ENCODE measurements at regions not wholly inside any gene's neighbourhood (a gene's known extent, or its start where the extent isn't known, plus 50 kb on each side); places are given as distances from the start of the nearest gene placed in this dataset.
"Not testable (repeated sequence)": the region's sequence is repeated elsewhere in the genome, so short reads cannot be mapped to it uniquely, and the experiment has no call there.

- no peak for DNase-seq
These were observed 842.4 kb downstream of the LUZP2 start for GRCh38 chr11:25339281-25339680.

DNA sequence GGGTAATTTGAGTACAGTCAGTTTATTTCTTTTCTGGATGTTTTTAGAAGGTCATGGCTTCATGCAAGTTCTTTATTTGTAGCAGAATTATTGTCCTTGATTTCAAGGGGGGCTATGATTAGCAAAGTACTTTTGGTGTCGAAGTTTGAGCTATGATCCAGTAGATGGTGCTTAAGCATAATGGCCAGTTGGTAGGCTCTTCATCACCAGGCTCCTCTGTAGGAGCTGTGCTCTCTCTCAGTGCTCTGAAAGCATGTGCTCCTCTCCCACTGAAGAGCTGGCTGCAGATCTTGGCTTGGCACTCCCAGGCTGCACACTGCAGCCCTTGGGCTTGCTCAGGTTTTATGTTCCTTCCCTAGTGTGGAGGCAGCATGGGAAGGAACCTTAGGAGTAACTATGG, 852.7 kb downstream of the LUZP2 start:
- no peak for DNase-seq

DNA sequence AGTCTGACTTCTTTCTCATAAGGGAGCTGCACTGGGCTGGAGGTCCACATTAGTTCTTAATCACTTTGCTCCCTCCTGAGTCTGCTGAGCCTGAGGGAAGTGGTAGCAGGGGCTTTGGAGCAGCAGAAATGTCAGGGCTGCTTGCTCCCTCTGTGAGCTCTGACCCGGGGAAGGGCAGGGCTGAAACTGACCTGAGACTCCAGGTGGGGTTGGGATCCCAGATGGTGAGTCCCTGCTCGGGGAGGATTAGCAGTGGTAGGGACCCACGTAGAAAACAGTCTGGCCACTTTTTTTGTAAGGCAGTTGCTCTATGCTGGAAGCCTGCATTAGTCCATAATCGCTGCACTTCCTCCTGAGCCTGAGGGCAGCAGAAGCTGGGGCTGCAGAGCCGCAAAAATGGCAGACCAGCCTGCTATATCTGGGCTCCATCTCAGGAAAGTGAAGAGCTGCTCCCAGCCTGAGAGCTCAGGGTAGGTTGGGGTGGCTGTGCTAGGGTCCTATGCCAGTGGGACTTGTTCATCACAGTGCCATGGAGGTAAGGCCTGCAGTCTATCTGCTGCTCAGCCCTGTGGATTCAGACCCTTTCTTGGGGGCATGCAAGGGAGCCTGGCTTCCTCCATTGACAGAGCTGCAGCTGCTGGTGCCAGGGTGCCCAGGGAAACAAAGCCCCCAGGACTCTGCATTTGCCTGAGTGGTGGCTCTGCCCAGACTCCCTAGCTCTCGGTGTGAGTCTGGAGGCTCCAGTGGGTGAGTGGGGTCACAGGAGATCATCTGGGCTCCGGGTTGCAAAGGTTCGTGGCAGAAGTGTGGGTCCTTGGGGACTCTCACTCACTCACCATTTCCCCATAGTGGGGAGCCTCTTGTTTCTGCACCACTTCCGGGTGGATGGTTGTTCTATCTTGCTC, 854.3 kb downstream of the LUZP2 start:
- DNase-seq = no peak

DNA sequence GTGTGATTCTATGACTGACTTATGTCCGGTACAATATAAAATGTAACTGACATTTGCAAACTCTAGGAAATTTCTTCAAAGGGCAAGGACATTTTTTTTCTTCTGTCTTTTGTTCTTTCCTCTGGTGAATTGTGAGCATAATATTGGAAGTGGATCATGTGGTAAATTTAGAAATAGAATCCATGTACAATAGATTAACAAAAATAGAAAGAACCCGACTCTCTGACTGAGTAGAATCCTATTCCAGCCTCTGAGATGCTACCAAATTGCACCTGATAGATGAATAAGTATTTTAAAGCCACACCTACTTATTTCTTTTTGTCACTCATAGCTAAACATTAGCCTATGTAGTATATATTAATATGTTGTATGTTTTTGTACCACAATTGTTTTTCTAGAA, 860.3 kb downstream of the LUZP2 start:
- DNase-seq = no peak

DNA sequence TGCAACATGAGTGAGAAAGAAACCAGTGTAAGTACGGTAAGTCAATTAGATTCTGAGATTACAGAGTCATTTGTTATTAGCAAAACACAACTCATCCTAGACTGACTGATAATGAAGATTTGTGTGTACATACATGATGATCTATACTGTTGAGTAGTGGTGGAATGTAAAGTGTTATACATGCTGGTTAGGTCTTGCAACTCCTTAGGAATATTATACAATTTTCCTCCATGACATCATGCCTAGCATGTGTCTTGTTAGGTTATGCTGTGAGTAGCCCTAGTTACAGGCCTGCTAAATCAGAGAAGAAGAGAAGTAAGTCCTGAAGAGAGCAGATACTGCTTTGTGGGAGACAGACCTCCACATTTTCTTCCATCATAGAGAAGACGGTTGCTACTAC, 880.6 kb downstream of the LUZP2 start:
- no peak for DNase-seq

- no peak for DNase-seq
These were observed 900.0 kb downstream of the LUZP2 start for GRCh38 chr11:25396847-25397246.

GRCh38 chr11:25408146-25408545, 911.3 kb downstream of the LUZP2 start:
- DNase-seq = no peak

- no peak for DNase-seq
These were observed 916.1 kb upstream of the ANO3 start for GRCh38 chr11:25415793-25416192.

DNA sequence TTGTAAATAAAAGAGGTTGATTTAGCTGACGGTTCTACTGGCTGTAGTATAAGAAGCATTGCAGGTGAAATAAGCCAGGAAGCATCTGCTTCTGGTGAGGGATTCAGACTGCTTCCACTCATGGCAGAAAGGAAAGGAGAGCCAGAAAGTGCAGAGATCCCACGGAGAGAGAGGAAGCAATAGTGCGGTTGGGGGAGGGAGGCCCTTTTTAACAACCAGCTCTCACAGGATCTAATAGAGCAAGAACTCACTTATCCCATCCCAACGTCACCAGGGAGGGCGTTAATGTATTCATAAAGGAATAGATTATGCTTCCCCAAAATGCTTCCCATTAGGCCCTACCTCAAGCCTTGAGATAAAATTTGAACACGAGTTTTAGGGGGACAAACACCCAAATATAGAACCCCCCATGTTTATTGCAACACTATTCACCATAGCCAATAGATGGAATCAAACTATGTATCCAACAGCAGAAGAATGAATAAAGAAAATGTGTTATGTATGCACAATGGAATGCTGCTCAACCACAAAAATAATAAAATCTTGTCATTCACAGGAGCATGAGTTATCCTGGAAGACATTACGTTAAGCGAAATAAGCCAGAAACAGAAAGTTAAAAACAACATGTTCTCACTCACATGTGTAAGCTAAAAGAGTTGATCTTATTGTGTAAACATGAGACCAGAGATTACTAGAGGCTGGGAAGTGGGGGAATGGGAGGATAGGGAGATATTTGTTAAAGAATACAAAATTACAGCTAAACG, 908.3 kb upstream of the ANO3 start:
- DNase-seq = no peak

GRCh38 chr11:25432376-25432775, 899.6 kb upstream of the ANO3 start:
- DNase-seq = no peak

- DNase-seq = no peak
These were observed 896.7 kb upstream of the ANO3 start for GRCh38 chr11:25435197-25435596.

GRCh38 chr11:25436326-25436725, 895.6 kb upstream of the ANO3 start:
- no peak for DNase-seq

DNA sequence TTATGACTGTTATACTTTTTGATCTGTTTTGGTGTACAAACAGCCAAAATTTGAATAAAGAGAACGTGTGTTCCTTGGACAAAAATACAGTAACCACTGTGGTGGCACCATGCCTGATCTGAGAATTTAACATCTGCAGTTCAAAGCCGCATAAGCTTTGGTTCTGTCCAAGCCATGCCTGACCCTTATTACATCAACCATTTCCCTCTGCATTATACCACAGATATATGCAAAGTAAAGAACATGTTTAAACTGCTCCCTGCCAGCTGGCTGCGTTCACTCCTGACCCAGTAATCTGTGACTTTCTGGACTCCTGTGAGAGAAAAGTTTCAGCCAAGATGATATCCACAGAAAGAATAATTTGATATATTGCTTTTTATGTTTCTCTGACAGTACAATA, 890.5 kb upstream of the ANO3 start:
- DNase-seq = no peak

DNA sequence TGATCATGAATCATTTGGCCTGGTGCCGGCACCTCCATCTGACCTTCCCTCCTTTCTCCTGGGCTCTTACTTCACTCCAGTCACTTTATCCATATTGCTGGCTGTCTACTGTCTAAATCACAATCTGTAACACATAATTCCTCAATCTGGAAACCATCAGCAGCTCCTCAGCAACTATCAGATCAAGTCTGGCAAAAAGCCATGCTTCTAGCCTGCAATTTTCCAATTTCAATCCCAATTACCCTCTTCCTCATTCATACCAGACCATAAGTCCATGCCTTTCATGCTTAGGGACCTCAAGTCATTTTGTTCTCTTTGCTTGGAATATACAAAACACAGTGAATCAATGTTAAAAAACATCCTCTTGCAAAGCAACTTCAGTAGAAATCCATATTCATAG, 882.8 kb upstream of the ANO3 start:
- no peak for DNase-seq

DNA sequence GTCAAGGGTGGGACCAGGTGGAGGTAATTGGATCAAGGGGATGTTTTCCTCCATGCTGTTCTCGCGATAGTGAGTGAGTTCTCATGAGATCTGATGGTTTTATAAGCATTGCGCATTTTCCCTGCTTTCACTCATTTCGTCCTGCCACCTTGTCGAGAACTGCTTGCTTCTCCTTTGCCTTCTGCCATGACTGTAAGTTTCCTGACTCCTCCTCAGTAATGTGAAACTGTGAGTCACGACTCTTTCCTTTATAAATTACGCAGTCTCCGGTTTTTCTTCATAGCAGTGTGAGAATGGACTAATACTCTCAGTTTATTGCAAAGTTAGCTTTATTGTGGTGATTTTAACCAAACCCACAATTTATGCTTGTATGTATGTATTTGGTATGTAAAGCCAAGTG, 878.5 kb upstream of the ANO3 start:
- DNase-seq = no peak

- DNase-seq = no peak
These were observed 875.7 kb upstream of the ANO3 start for GRCh38 chr11:25456211-25456610.

DNA sequence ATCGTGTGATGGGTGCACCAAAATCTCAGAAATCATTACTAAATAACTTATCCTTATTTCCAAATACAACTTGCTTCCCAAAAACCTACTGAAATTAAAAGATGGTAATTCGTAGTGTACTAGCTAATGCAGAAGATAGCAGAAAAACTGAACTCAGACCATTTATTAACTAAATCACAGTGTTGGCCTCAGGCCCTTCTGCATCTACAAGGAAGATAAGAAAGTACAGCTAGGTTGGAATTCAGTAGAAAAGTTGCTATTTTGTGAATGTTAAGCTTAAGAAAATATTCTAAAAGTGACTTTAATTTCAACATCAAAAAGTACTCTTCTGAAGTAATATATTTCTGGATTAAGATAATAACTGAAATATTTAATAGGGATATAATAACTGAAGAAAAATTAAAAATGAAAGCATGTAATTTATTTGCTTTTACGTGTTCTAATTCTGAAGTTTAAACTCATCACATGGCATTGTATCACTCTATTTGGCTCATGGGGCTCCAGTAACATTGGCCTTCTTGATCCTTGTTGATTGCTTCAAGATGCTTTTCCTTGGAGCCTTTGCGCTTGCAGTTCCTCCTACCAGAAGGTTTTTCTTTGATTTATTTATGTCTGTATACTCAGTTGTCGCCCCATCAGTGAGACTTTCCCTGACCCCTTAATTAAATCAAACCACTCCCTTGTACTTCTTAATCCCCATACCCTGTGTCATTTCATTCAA, 847.9 kb upstream of the ANO3 start:
- no peak for DNase-seq

DNA sequence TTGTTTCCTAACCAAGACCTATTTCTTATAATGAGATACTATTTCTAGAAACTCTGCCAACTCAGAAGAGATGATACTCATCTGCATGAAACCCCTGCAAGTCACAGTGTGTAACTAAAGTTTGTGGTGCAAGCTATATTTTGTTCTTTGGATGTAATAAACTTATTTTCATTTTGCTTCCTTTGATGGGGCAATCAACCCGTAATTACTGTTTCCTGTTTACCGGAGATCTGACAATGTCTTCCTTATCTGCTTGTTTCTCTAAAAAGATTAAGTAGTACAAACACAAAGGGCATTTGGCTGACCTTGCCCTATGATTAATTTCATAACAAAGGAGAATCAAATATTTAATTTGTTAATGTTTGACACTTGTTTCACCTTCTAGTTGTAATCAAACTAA, 846.6 kb upstream of the ANO3 start:
- no peak for DNase-seq

- not testable (repeated sequence) for DNase-seq
These were observed 845.6 kb upstream of the ANO3 start for GRCh38 chr11:25486338-25486737.

GRCh38 chr11:25488176-25488575, 843.8 kb upstream of the ANO3 start:
- not testable (repeated sequence) for DNase-seq

GRCh38 chr11:25501426-25501825, 830.5 kb upstream of the ANO3 start:
- not testable (repeated sequence) for DNase-seq

GRCh38 chr11:25515576-25515975, 816.4 kb upstream of the ANO3 start:
- no peak for DNase-seq

DNA sequence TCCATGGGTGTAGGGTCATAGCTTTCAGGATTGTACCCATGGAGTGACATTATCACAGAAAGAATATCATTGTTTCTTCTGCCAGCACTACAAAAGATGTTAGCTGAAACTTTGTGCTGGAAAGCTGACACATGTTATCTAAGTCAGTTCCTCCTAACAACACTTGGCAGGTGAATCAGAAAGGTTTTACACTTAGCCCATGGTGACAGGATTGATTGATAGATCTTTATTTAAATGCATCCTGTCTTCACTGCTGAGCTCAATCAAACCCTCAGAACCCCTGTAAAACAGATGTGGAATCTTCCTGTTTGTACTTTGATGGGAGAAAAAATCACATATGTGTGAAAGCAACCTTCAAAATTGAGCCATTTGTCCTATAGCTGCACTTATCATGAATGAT, 811.5 kb upstream of the ANO3 start:
- DNase-seq = no peak

- DNase-seq = no peak
These were observed 804.1 kb upstream of the ANO3 start for GRCh38 chr11:25527841-25528240.
